ENCODE measurements at regions not wholly inside any gene's neighbourhood (a gene's known extent, or its start where the extent isn't known, plus 50 kb on each side); places are given as distances from the start of the nearest gene placed in this dataset.

DNA sequence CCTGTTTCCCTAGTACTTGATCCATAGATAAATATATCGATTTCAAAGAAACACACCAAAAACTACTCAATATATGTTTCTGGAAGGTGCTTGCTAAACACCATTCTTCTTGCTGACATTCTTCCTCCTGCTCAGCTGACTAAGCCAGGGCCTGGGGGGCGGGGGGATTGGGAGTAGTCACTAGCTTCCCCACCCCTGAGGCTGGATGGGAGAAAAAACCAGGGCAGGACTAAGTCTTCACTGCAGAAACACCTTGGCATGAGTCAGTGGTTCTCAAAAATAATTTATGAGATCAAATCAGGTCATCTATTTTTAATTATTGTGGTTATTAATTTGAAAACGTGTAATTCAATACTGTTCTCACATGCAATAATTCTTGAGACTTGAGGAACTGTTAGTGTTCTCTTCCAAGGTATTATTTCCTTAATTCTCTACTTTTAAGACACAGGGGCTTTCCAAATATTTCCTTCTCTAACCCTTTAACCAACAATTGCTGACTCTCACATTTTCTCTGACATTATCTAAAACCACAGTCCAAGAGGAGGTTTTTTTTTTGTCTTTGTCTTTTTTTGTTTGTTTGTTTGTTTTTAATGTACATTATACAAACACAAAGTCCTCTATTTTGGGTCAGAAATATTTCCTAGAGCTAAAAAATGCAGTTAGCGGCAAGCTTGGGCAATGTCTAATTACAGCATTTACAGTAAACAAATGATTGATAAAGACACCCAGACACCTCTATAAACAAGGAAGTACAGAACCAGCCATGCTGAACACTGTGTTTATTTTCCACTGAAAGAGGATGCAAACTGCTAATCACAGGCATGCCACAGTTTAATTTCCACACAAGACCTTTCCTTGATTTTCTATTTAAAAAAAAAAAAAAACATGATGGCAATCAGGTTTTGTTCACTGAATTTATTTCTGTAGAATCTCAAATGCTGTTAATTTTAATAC is 120.3 kb upstream of the USP9X start:
- no peak overlapping the region for H2AFZ ChIP-seq (ENCODE audit: control insufficient read depth, low read length)
- no peak for TF ChIP-seq EZH2 (IDR thresholded peaks at IDR 0.05; ENCODE audit: low read length)
- TF ChIP-seq, protein P1, sequence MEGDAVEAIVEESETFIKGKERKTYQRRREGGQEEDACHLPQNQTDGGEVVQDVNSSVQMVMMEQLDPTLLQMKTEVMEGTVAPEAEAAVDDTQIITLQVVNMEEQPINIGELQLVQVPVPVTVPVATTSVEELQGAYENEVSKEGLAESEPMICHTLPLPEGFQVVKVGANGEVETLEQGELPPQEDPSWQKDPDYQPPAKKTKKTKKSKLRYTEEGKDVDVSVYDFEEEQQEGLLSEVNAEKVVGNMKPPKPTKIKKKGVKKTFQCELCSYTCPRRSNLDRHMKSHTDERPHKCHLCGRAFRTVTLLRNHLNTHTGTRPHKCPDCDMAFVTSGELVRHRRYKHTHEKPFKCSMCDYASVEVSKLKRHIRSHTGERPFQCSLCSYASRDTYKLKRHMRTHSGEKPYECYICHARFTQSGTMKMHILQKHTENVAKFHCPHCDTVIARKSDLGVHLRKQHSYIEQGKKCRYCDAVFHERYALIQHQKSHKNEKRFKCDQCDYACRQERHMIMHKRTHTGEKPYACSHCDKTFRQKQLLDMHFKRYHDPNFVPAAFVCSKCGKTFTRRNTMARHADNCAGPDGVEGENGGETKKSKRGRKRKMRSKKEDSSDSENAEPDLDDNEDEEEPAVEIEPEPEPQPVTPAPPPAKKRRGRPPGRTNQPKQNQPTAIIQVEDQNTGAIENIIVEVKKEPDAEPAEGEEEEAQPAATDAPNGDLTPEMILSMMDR (optimal IDR thresholded peaks at IDR 0.05 in 1 of 3, IDR thresholded peaks at IDR 0.05 in 1 of 3, conservative IDR thresholded peaks at IDR 0.05 in 1 of 3; ENCODE audit: extremely low read depth in 1 of 3, insufficient read depth in 2 of 3, low read length in 3 of 3), result no peak
- no peak overlapping the region for H3K4me3 ChIP-seq (ENCODE audit: control insufficient read depth in 2 of 3, extremely low read depth in 1 of 3, insufficient read depth in 2 of 3, low read depth in 1 of 3, low read length in 3 of 3)
- no peak overlapping the region for H3K4me2 ChIP-seq (ENCODE audit: control insufficient read depth, extremely low read depth, insufficient read depth, low read depth, low read length)
- H3K27me3 ChIP-seq (ENCODE audit: control insufficient read depth, extremely low read depth, insufficient read depth, low read length), result no peaks in the 10 kb centered on the region
- no peaks in the 10 kb centered on the region for H3K9me3 ChIP-seq (ENCODE audit: control insufficient read depth, low read depth, low read length)
- no peak overlapping the region for H3K27ac ChIP-seq (ENCODE audit: control insufficient read depth, insufficient read depth, low read length)
- no peak for DNase-seq (ENCODE audit: low read depth, low spot score)
- no peaks in the 10 kb centered on the region for H3K36me3 ChIP-seq (ENCODE audit: control insufficient read depth in 2 of 2, extremely low read depth in 1 of 2, insufficient read depth in 2 of 2, low read length in 2 of 2)
- no peak for FAIRE-seq
- H4K20me1 ChIP-seq (ENCODE audit: control insufficient read depth, extremely low read depth, insufficient read depth, low read length), result no peaks in the 10 kb centered on the region
- no peaks in the 10 kb centered on the region for H3K79me2 ChIP-seq (ENCODE audit: control insufficient read depth, insufficient read depth, low read length)
- dilution Hi-C loops (cut with MboI; ENCODE audit: extremely low pct_ligation_motif_present, low sequenced_read_pairs), result no loop called here
- no peak overlapping the region for H3K9ac ChIP-seq (ENCODE audit: control insufficient read depth, extremely low read depth, insufficient read depth, low read length)
- peaks cover 2% of the 10 kb centered on the region for H3K4me1 ChIP-seq (ENCODE audit: control insufficient read depth, extremely low read depth, insufficient read depth, low read length)
- no peaks in the 10 kb centered on the region for H3K9me1 ChIP-seq (ENCODE audit: control insufficient read depth, extremely low read depth, insufficient read depth, low read length)

DNA sequence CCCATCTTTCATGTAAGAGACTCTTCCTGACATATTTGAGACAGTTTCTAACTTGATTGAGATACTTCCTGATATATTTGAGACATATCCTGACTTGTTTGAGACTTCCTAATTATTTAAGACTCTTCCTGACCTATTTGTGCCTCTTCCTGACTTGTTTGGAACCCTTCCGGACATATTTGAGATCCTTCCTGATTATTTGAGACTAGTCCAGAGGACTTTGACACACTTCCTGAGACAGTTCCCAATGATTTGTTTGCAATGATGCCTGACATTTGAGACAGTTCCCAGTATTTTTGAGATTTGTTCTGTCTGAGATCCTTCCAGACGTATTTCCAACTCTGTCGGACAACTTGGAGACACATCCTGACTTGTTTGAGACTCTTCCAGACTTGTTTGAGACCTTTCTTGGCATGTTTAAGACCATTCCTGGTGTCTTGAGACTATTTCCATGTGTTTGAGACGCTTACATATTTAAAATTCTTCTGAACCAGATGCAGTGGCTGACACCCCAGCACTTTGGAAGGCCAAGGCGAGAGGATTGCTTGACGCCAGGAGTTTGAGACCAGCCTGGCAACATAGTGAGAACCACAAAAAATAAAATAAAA is 118.9 kb upstream of the USP9X start:
- Histone ChIP-seq H3K27me3 (ENCODE audit: control insufficient read depth, extremely low read depth, insufficient read depth, low read length) (no peaks in the 10 kb centered on the region), H3K9me3 (ENCODE audit: control insufficient read depth, low read depth, low read length) (no peaks in the 10 kb centered on the region), H3K4me2 (ENCODE audit: control insufficient read depth, extremely low read depth, insufficient read depth, low read depth, low read length) (peak overlapping the region; percentile 9), H3K9me1 (ENCODE audit: control insufficient read depth, extremely low read depth, insufficient read depth, low read length) (no peaks in the 10 kb centered on the region), H4K20me1 (ENCODE audit: control insufficient read depth, extremely low read depth, insufficient read depth, low read length) (no peaks in the 10 kb centered on the region), H3K79me2 (ENCODE audit: control insufficient read depth, insufficient read depth, low read length) (no peaks in the 10 kb centered on the region), H3K9ac (ENCODE audit: control insufficient read depth, extremely low read depth, insufficient read depth, low read length) (no peak overlapping the region), H3K27ac (ENCODE audit: control insufficient read depth, insufficient read depth, low read length) (peak overlapping the region; percentile 6), H3K4me1 (ENCODE audit: control insufficient read depth, extremely low read depth, insufficient read depth, low read length) (peaks cover 2% of the 10 kb centered on the region), H2AFZ (ENCODE audit: control insufficient read depth, low read length) (peak overlapping the region; percentile 16), H3K4me3 (ENCODE audit: control insufficient read depth in 2 of 3, extremely low read depth in 1 of 3, insufficient read depth in 2 of 3, low read depth in 1 of 3, low read length in 3 of 3) (no peak overlapping the region), H3K36me3 (ENCODE audit: control insufficient read depth in 2 of 2, extremely low read depth in 1 of 2, insufficient read depth in 2 of 2, low read length in 2 of 2) (no peaks in the 10 kb centered on the region)
- DNase-seq (ENCODE audit: low read depth, low spot score), result peak; percentile 40
- no peak for TF ChIP-seq EZH2 (IDR thresholded peaks at IDR 0.05; ENCODE audit: low read length)
- TF ChIP-seq, protein P1 (optimal IDR thresholded peaks at IDR 0.05 in 1 of 3, IDR thresholded peaks at IDR 0.05 in 1 of 3, conservative IDR thresholded peaks at IDR 0.05 in 1 of 3; ENCODE audit: extremely low read depth in 1 of 3, insufficient read depth in 2 of 3, low read length in 3 of 3), result no peak
- dilution Hi-C loops (cut with MboI; ENCODE audit: extremely low pct_ligation_motif_present, low sequenced_read_pairs), result no loop called here
- FAIRE-seq, result no peak

Data from keratinocyte (primary cell).